GM18861 (cell line): ENCODE measurements at regions not wholly inside any gene's neighbourhood (a gene's known extent, or its start where the extent isn't known, plus 50 kb on each side); places are given as distances from the start of the nearest gene placed in this dataset.

Experiments
- ATAC-seq: cut with Tn5 transposase; IDR thresholded peaks from one replicate; pipeline ENCODE4 v1.9.1; 2021; ENCODE audit not compliant: unreplicated experiment

GRCh38 chr10:88163572-88163971 is 300.1 kb downstream of the PTEN start:
- ATAC-seq, result no peak

GRCh38 chr10:88164471-88164870 is 301.0 kb downstream of the PTEN start:
- ATAC-seq, result no peak

- no peak for ATAC-seq
Measured at GRCh38 chr10:88165849-88166271, 302.4 kb downstream of the PTEN start.

- no peak for ATAC-seq
Measured at GRCh38 chr10:88168171-88169036, 305.0 kb downstream of the PTEN start.

GRCh38 chr10:88169037-88169319 is 305.6 kb downstream of the PTEN start:
- no peak for ATAC-seq

- no peak for ATAC-seq
Measured at GRCh38 chr10:88170628-88171027, 307.2 kb downstream of the PTEN start.

DNA sequence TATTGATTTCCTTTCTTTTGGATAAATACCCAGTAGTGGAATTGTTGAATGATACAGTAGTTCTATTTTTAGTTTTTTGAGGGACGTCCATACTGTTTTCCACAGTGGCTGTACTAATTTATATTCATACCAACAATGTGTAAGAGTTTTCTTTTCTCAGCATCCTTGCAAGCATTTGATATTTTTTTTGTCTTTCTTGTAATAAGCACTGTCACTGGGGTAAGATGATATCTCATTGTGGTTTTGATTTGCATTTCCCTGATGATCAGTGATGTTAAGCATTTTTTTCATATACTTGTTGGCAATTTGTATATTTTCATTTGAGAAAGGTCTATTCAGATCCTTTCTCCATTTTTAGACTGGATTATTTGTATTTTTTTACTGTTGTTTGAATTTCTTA is 308.7 kb downstream of the PTEN start:
- ATAC-seq, result no peak

- ATAC-seq, result no peak
Measured at GRCh38 chr10:88174391-88174790, 311.0 kb downstream of the PTEN start.

DNA sequence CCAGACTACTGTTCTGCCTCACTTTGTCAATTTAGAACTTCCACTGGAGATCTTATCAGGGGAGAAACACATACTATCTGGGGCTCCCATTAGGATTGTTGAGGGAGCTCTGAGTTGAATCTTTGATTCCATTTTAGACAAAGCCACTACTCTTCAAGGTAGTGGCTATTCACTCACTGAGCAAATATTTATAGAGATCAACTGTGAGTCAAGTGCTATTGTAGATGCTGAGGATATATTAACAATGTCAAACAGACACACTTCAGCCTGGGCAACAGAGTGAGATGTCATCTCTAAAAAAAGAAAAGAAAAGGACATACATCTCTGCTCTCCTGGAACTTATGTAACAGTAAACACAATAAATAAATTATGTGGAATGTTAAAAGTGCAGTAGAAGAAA is 315.3 kb downstream of the PTEN start:
- ATAC-seq, result no peak

- ATAC-seq, result no peak
Measured at GRCh38 chr10:88179831-88180230, 316.4 kb downstream of the PTEN start.

GRCh38 chr10:88181902-88182600 is 318.6 kb downstream of the PTEN start:
- ATAC-seq, result no peak

DNA sequence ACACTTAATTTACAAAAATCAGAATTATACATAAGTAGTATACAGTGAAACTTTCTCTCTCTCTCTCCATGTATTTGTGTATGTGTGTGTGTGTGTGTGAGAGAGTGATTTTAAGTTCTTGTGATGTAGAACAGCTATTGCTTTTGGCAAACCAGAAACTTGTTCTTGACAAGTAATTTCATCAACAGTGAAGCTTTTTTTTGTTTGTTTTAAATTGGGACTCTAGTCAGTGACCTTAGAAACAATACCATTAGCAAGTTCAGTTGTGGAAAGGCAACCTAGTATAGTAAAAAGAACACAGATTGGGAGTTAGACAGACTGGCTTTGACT is 319.1 kb downstream of the PTEN start:
- ATAC-seq, result no peak

- no peak for ATAC-seq
Measured at GRCh38 chr10:88184543-88185297, 321.3 kb downstream of the PTEN start.

GRCh38 chr10:88185830-88186229 is 322.4 kb downstream of the PTEN start:
- ATAC-seq, result no peak

DNA sequence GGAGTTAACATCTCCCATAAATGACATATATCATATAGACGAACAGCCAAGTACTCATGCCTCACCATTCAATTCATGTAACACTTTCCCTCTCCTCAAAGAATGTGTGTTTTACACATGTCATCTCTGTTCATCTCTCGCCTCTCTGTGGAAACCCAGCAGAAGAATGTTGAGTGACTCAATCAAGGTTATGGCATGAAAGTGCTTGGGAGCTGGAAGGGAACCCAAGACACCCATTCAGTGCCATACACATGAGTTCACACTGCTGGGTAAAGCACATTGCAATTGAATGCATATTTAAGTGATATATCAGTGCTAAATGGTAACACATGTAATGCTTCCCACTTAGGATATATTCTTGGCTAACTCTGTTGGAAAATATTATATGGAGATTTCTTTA is 322.9 kb downstream of the PTEN start:
- no peak for ATAC-seq

DNA sequence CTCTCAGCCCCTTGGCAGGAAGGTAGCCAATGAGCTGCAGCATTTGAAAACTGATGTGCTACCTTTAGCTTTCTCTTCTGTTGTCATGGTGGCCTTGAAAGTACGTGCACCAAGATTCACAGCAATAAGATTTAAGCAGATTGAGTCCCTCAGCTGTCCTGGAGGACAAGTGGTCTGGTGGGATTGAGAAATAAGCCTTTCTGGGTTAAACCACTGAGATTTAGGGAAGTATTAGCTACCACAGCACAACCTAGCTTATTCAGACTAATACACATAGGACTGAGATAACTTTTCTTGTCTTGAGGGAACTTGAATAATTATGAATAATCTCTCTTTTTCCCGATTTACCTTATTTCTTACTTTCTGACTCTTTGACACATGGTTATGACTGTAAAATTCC is 324.0 kb downstream of the PTEN start:
- no peak for ATAC-seq

DNA sequence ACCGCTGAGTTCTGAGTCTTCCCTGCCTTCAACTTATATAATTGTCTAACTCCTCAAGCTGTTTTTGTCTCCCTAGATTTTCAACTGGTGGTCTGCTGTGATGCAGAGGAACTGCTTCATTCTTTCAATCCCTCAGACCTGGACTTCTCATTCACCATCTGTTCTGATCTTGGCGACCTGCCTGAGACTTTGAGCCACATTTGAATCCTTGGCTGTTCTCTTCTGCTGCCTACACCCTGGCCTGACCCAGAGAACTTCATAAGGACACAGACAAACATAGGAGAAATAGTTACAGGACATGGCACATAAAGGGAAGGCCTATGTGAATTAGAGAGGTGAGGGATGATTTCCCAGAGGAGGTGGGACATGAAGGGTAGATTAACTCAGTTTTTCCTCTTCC is 326.7 kb downstream of the PTEN start:
- ATAC-seq, result no peak

DNA sequence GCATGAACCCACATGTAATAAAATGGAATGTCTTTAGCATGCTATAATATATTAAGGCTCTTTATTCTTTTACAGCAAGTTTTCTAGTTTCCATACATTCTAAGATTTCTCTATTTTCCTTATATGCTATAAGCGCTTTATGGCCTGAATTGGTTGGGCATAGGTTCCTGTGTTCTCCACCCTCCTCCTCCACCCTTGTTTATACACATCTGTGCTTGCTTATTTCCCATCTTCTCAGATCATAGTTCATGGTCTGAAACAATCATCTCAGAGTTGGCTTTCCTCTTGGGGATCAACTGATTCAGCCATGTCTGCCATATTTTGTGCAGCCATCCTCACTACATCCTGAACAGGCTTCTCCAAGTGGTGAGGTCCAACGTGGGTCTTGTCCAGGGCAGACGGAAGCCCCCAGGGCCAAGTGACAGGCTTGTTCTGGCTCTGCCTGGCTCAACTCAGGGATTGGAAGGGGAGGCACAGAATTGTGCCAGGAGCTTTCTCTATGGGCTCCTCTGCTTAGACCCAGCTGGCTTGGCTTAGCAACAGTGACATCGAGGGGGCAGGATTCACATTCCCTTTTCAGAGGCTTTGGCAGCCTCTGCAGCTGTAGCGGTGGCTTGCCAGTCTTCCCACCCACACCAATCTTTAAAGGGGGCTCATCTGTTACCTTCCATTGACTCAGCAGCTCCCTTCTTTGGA is 327.3 kb downstream of the PTEN start:
- ATAC-seq, result no peak

- ATAC-seq, result no peak
Measured at GRCh38 chr10:88193018-88193417, 329.6 kb downstream of the PTEN start.

DNA sequence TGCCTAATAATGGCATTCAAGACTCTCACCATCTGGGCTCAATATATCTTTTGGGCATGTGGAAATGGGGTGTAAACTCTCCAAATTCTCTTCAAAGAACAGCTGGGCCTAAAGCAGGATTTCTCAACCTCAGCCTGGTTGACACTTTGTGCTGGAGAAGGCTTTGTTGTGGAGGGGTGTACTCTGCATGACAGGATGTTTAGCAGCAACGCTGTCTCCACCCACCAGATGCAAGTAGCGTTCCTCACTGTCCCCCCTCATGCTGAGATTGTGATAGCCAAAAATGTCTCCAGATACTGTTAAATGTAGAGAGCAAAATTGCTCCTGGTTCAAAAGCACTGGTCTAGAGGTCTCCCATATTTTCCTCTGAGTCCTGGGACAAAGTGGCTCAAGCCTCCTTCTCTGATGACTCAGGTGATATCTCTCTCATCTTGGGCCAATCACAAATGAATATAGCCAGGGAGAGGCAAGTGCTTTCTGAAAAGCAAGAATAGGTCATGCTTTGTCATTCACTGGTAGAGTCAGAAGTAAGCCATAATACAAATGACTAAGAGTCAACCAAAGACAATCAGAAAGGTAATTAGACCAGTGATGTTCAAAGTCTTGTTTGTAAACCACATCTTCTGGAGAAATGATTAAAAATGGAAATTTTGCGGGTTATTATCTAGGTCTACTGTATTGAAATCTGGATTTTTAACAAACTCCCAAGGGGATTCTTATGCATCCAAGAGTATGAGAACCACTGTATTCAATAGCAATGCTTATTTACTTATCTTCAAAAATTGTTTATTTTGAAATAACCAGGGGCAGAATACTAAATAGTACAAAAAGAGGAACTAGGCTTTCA is 330.8 kb downstream of the PTEN start:
- ATAC-seq, result no peak

DNA sequence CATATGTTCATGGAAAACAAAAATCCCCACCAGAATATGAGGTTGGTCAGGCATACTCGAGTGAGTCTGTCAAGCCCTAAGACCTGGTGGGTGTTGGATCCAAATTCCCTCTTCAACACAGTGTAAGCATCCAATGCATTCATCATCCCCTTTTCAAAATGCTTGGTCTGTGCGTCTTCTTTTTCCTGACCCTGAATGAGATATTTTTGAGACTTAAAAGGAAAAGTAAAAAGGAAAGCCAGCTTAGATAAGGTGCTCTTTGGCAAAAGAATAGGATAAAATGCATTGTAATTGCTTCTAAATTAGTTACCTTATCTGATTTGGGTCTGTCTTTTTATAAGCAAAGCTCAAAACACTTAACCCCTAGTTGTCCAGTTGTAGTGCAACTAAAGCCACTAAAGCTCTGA is 331.5 kb downstream of the PTEN start:
- ATAC-seq, result no peak
